Smooth muscle cell (in vitro differentiated cells): ENCODE measurements at regions not wholly inside any gene's neighbourhood (a gene's known extent, or its start where the extent isn't known, plus 50 kb on each side); places are given as distances from the start of the nearest gene placed in this dataset.

ENCODE experiments used
- DNase-seq: peaks from one replicate; lab custom pipeline; 2025; ENCODE audit not compliant: unreplicated experiment; lab: John Stamatoyannopoulos, UW
- H2AFZ ChIP-seq: fragments of 200-600 bp; sonication (generic); 2 replicates; pipeline ENCODE4 v1.6.0; 2016; ENCODE audit warnings: antibody characterized with exemption, low read depth, mild to moderate bottlenecking
- H3F3A ChIP-seq: fragments of 200-600 bp; sonication (generic); 2 replicates; pipeline ENCODE4 v1.6.0; 2017; ENCODE audit warnings: antibody characterized with exemption, low read depth
- H3K27ac ChIP-seq: fragments of 200-600 bp; sonication (generic); 2 replicates; pipeline ENCODE4 v1.5.1; 2016; ENCODE audit warnings: low read depth, mild to moderate bottlenecking
- H3K27me3 ChIP-seq: fragments of 200-600 bp; sonication (generic); 2 replicates; pipeline ENCODE4 v1.6.1; 2016; ENCODE audit warnings: low read depth, mild to moderate bottlenecking
- H3K36me3 ChIP-seq: fragments of 200-600 bp; sonication (generic); 2 replicates; pipeline ENCODE4 v1.5.1; 2016; ENCODE audit warnings: low read depth
- H3K4me1 ChIP-seq: fragments of 200-600 bp; sonication (generic); 2 replicates; pipeline ENCODE4 v1.5.1; 2016; ENCODE audit warnings: low read depth
- H3K4me2 ChIP-seq: fragments of 200-600 bp; sonication (generic); 2 replicates; pipeline ENCODE4 v1.6.0; 2016; ENCODE audit warnings: mild to moderate bottlenecking
- H3K4me3 ChIP-seq: fragments of 200-600 bp; sonication (generic); 2 replicates; pipeline ENCODE4 v1.5.1; 2016; ENCODE audit warnings: mild to moderate bottlenecking
- H3K79me2 ChIP-seq: fragments of 200-600 bp; sonication (generic); 2 replicates; pipeline ENCODE4 v1.6.0; 2016; ENCODE audit warnings: low read depth, mild to moderate bottlenecking
- H3K9ac ChIP-seq: fragments of 200-600 bp; sonication (generic); 2 replicates; pipeline ENCODE4 v1.6.0; 2016; ENCODE audit warnings: low read depth
- H3K9me3 ChIP-seq: fragments of 200-600 bp; sonication (generic); replicated peaks from 2 replicates; pipeline ENCODE4 v1.5.1; 2016; ENCODE audit warnings: low read depth
- H4K20me1 ChIP-seq: fragments of 200-600 bp; sonication (generic); 2 replicates; pipeline ENCODE4 v1.6.0; 2016; ENCODE audit warnings: low read depth
- CTCF ChIP-seq: fragments of 200-600 bp; sonication (generic); IDR thresholded peaks from 2 replicates; pipeline ENCODE4 v1.5.1; 2017; ENCODE audit warnings: borderline replicate concordance, mild to moderate bottlenecking, antibody characterized with exemption; ENCODE audit not compliant: insufficient read depth, poor library complexity, severe bottlenecking
- WGBS: methylation state at CpG from one replicate; pipeline ENCODE4 v1.1.7; 2016; ENCODE audit warnings: low lambda C conversion rate; 5-methylcytosine and 5-hydroxymethylcytosine counted together

GRCh38 chr18:41724195-41724594 is 230.8 kb upstream of the PIK3C3 start:
- no peak overlapping the region for H3K27ac ChIP-seq
- no peaks in the 10 kb centered on the region for H3K79me2 ChIP-seq
- no peak for DNase-seq
- H3K36me3 ChIP-seq, result no peaks in the 10 kb centered on the region
- no peaks in the 10 kb centered on the region for H3K27me3 ChIP-seq
- no peak overlapping the region for H3K9ac ChIP-seq
- WGBS, result 85% methylated on average over 6 of the region's 6 CpGs
- peaks cover 11% of the 10 kb centered on the region for H3K4me1 ChIP-seq
- H3K9me3 ChIP-seq, result no peaks in the 10 kb centered on the region
- H3K4me3 ChIP-seq, result no peak overlapping the region
- H4K20me1 ChIP-seq, result no peaks in the 10 kb centered on the region
- no peak for TF ChIP-seq CTCF
- no peaks in the 10 kb centered on the region for H3F3A ChIP-seq
- no peak overlapping the region for H3K4me2 ChIP-seq
- H2AFZ ChIP-seq, result no peak overlapping the region

GRCh38 chr18:41721103-41721790 is 233.8 kb upstream of the PIK3C3 start:
- Histone ChIP-seq H3K27me3 (peaks cover 4% of the 10 kb centered on the region), H3K4me3 (no peak overlapping the region), H3K4me1 (peaks cover 11% of the 10 kb centered on the region), H4K20me1 (no peaks in the 10 kb centered on the region), H3K36me3 (no peaks in the 10 kb centered on the region), H3K79me2 (no peaks in the 10 kb centered on the region), H2AFZ (no peak overlapping the region), H3F3A (peaks cover 3% of the 10 kb centered on the region), H3K9ac (no peak overlapping the region), H3K27ac (no peak overlapping the region), H3K4me2 (no peak overlapping the region), H3K9me3 (no peaks in the 10 kb centered on the region)
- no peak for TF ChIP-seq CTCF
- 35% methylated on average over 5 of the region's 5 CpGs for WGBS
- no peak for DNase-seq

DNA sequence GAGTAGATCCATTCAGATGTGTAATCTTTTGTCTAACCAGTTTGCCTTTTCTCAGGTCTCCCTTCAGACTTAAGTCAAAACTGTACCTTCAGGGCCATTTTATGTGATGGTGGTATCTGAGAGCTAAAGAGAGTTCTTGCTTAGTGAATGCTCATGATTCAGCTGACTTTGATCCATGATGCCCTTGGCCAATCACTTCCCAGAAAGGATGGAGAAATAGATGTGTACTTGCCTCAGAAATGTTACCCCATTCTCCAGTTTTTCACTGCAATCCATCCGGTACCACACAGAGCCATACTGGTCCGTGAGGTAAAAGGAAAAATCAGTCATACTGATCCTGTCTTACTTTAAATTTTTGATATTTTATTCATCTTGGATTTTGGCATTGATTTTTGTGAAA is 234.8 kb upstream of the PIK3C3 start:
- H3K4me3 ChIP-seq, result no peak overlapping the region
- H3K27ac ChIP-seq, result no peak overlapping the region

More for the DNA sequence above, 234.8 kb upstream of the PIK3C3 start:
- H3F3A ChIP-seq, result peaks cover 3% of the 10 kb centered on the region
- H3K27me3 ChIP-seq, result peaks cover 4% of the 10 kb centered on the region
- H3K9me3 ChIP-seq, result no peaks in the 10 kb centered on the region
- no peaks in the 10 kb centered on the region for H3K36me3 ChIP-seq
- H4K20me1 ChIP-seq, result no peaks in the 10 kb centered on the region
- DNase-seq, result no peak
- no peak for TF ChIP-seq CTCF
- H3K9ac ChIP-seq, result no peak overlapping the region
- H3K4me2 ChIP-seq, result no peak overlapping the region
- H3K4me1 ChIP-seq, result peaks cover 15% of the 10 kb centered on the region
- H3K79me2 ChIP-seq, result no peaks in the 10 kb centered on the region
- H2AFZ ChIP-seq, result no peak overlapping the region
- WGBS, result 100% methylated on average over 2 of the region's 2 CpGs
